Breast epithelium (tissue), 4 donors: ENCODE measurements at regions not wholly inside any gene's neighbourhood (a gene's known extent, or its start where the extent isn't known, plus 50 kb on each side); places are given as distances from the start of the nearest gene placed in this dataset.

Experiments
- DNase-seq, 2 donors: peaks; one replicate each; pipeline ENCODE4 v3.0.0-alpha.2; 2019; ENCODE audit warnings: low spot score in 2 of 2
- H3K27ac ChIP-seq, 2 donors: fragments of 200-600 bp; sonication (generic) in 1 of 2; one replicate each; pipeline ENCODE4 v1.5.1; 2016 to 2019; ENCODE audit warnings: mild to moderate bottlenecking in 1 of 2
- H3K27me3 ChIP-seq, 2 donors: fragments of 200-600 bp; sonication (generic) in 1 of 2; one replicate each; pipeline versions ENCODE4 v1.5.1 to v1.6.0; 2017 to 2019; ENCODE audit warnings: control low read depth in 1 of 2, mild to moderate bottlenecking in 1 of 2
- H3K36me3 ChIP-seq: fragments of 200-600 bp; one replicate; pipeline ENCODE4 v1.5.1; 2019
- H3K4me1 ChIP-seq, 2 donors: fragments of 200-600 bp; sonication (generic); one replicate each; pipeline ENCODE4 v1.5.1; 2016 to 2019; ENCODE audit warnings: control low read depth in 1 of 2
- H3K4me3 ChIP-seq, 3 donors: fragments of 200-600 bp; sonication (generic); 1 replicate in 2 of 3; 2 replicates in 1 of 3; pipeline ENCODE4 v1.5.1; 2016 to 2019; ENCODE audit warnings: mild to moderate bottlenecking in 3 of 3, moderate library complexity in 2 of 3
- H3K9me3 ChIP-seq, 2 donors: fragments of 200-600 bp; sonication (generic) in 1 of 2; one replicate each; pipeline ENCODE4 v1.5.1; 2016 to 2019; ENCODE audit warnings: control low read depth in 1 of 2
- POLR2A ChIP-seq: fragments of 450-650 bp; IDR thresholded peaks from one replicate; pipeline ENCODE4 v1.6.1; 2016; ENCODE audit warnings: antibody characterized with exemption, mild to moderate bottlenecking, moderate library complexity
- POLR2AphosphoS5 ChIP-seq, 3 donors: sonication (generic); formaldehyde crosslinking; IDR thresholded peaks; one replicate each; pipeline ENCODE4 v1.6.1; 2017; ENCODE audit warnings: antibody characterized with exemption in 3 of 3
- intact Hi-C: fragments of 100-400 bp; cut with DNase I; formaldehyde crosslinking; loops from one replicate; pipeline ENCODE4 v1.15.1; 2023; ENCODE audit warnings: low total_unique reads
- TF ChIP-seq, protein P1 (sequence below), 3 donors: fragments of 450-650 bp; IDR thresholded peaks; one replicate each; pipeline ENCODE4 v1.5.1; 2016 to 2017; ENCODE audit warnings: antibody characterized with exemption in 3 of 3, mild to moderate bottlenecking in 3 of 3, moderate library complexity in 3 of 3

- no peak overlapping the region for H3K4me3 ChIP-seq
- TF ChIP-seq POLR2A (no peak), POLR2AphosphoS5 (IDR thresholded peaks at IDR 0.05) (no peak)
- TF ChIP-seq, protein P1, sequence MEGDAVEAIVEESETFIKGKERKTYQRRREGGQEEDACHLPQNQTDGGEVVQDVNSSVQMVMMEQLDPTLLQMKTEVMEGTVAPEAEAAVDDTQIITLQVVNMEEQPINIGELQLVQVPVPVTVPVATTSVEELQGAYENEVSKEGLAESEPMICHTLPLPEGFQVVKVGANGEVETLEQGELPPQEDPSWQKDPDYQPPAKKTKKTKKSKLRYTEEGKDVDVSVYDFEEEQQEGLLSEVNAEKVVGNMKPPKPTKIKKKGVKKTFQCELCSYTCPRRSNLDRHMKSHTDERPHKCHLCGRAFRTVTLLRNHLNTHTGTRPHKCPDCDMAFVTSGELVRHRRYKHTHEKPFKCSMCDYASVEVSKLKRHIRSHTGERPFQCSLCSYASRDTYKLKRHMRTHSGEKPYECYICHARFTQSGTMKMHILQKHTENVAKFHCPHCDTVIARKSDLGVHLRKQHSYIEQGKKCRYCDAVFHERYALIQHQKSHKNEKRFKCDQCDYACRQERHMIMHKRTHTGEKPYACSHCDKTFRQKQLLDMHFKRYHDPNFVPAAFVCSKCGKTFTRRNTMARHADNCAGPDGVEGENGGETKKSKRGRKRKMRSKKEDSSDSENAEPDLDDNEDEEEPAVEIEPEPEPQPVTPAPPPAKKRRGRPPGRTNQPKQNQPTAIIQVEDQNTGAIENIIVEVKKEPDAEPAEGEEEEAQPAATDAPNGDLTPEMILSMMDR (IDR thresholded peaks at IDR 0.05): no peak
- DNase-seq: no peak
- H3K36me3 ChIP-seq: no peaks in the 10 kb centered on the region
- peaks cover 0 to 44% of the 10 kb centered on the region in 2 donors for H3K27me3 ChIP-seq
- no peak overlapping the region for H3K27ac ChIP-seq
- intact Hi-C loops: no loop called here
- H3K4me1 ChIP-seq: no peaks in the 10 kb centered on the region
- H3K9me3 ChIP-seq: no peaks in the 10 kb centered on the region
Observed at GRCh38 chr1:18535391-18536210, 54.9 kb downstream of the KLHDC7A start.

GRCh38 chr1:18536356-18536755, 55.6 kb downstream of the KLHDC7A start:
- TF ChIP-seq, protein P1 (IDR thresholded peaks at IDR 0.05): no peak
- TF ChIP-seq POLR2AphosphoS5 (IDR thresholded peaks at IDR 0.05) (no peak), POLR2A (no peak)

GRCh38 chr1:18536915-18537314, 56.2 kb downstream of the KLHDC7A start:
- Histone ChIP-seq H3K36me3 (no peaks in the 10 kb centered on the region), H3K27ac (no peak overlapping the region), H3K4me1 (no peaks in the 10 kb centered on the region), H3K27me3 (peaks cover 0 to 44% of the 10 kb centered on the region in 2 donors), H3K4me3 (no peak overlapping the region), H3K9me3 (no peaks in the 10 kb centered on the region)
- intact Hi-C loops: no loop called here
- TF ChIP-seq POLR2AphosphoS5 (IDR thresholded peaks at IDR 0.05) (no peak), POLR2A (no peak)
- TF ChIP-seq, protein P1 (IDR thresholded peaks at IDR 0.05): no peak
- DNase-seq: no peak

More at GRCh38 chr1:18536356-18536755, 55.6 kb downstream of the KLHDC7A start:
- Histone ChIP-seq H3K27me3 (peaks cover 0 to 46% of the 10 kb centered on the region in 2 donors), H3K27ac (no peak overlapping the region), H3K4me3 (no peak overlapping the region), H3K36me3 (no peaks in the 10 kb centered on the region), H3K4me1 (no peaks in the 10 kb centered on the region), H3K9me3 (no peaks in the 10 kb centered on the region)
- DNase-seq: no peak
- intact Hi-C loops: no loop called here

DNA sequence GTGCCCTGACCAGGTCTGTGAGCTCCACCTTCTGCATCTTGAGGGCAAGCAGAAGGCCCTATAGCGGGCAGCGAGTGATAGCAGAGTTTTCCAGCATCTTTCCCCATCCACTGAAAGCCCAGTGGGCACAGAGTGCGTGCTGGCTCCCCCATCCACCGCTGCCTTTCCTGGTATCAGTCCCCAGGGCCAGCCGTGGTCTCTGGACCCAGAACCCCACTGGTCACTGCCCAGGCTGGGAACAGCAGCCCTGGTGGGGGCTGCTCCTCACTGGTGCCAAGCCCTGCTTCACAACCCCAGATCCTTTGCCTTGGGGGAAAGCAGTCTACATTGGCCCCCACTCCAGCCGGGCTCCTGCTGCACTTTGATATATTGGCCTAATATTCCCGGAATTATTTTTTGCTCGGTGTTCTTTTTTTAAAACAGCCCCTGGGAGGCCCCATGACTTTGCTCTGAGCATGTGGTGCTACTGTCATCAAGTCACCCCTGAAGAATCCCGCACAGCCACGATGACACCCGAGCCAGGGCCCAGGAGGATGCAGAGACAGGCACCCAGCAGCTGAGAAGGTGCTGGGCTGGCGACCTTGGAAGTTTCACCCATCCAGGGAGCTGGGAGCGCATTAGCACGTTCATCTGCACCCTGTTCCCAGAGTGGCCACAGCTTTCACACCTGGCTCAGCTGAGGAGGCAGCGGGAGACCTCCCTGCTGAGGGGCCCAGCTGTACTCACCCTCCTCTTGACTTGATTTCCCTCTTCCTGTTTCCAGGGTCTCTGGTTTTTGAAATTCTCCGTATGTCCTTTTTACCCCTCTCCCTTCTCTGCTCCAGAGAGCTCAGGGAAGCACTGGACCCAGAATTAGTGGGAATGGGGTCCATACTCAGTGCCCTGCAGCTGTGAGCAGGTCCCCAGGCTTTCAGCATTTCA, 56.9 kb downstream of the KLHDC7A start:
- no peak for DNase-seq
- TF ChIP-seq POLR2AphosphoS5 (IDR thresholded peaks at IDR 0.05) (no peak), POLR2A (no peak)
- TF ChIP-seq, protein P1 (IDR thresholded peaks at IDR 0.05): no peak

More for the DNA sequence above, 56.9 kb downstream of the KLHDC7A start:
- H3K9me3 ChIP-seq: no peaks in the 10 kb centered on the region
- H3K4me3 ChIP-seq: no peak overlapping the region
- H3K36me3 ChIP-seq: no peaks in the 10 kb centered on the region
- intact Hi-C loops: no loop called here
- H3K27me3 ChIP-seq: peaks cover 0 to 51% of the 10 kb centered on the region in 2 donors
- H3K27ac ChIP-seq: no peak overlapping the region
- no peaks in the 10 kb centered on the region for H3K4me1 ChIP-seq
